Uterus (tissue), 2 donors: ENCODE measurements at regions not wholly inside any gene's neighbourhood (a gene's known extent, or its start where the extent isn't known, plus 50 kb on each side); places are given as distances from the start of the nearest gene placed in this dataset.

Experiments used
- POLR2A ChIP-seq, 2 donors: fragments of 450-650 bp; IDR thresholded peaks; one replicate each; pipeline ENCODE4 v1.6.1; 2016; ENCODE audit warnings: antibody characterized with exemption in 2 of 2, mild to moderate bottlenecking in 1 of 2, moderate library complexity in 1 of 2
- TF ChIP-seq, protein P1 (sequence below), 4 experiments: fragments of 200-600 bp in 2 of 4; fragments of 450-650 bp in 2 of 4; sonication (generic) in 2 of 4; IDR thresholded peaks; one replicate each; pipeline ENCODE4 v1.5.1; 2016 to 2019; ENCODE audit warnings: antibody characterized with exemption in 4 of 4, mild to moderate bottlenecking in 2 of 4, moderate library complexity in 1 of 4

DNA sequence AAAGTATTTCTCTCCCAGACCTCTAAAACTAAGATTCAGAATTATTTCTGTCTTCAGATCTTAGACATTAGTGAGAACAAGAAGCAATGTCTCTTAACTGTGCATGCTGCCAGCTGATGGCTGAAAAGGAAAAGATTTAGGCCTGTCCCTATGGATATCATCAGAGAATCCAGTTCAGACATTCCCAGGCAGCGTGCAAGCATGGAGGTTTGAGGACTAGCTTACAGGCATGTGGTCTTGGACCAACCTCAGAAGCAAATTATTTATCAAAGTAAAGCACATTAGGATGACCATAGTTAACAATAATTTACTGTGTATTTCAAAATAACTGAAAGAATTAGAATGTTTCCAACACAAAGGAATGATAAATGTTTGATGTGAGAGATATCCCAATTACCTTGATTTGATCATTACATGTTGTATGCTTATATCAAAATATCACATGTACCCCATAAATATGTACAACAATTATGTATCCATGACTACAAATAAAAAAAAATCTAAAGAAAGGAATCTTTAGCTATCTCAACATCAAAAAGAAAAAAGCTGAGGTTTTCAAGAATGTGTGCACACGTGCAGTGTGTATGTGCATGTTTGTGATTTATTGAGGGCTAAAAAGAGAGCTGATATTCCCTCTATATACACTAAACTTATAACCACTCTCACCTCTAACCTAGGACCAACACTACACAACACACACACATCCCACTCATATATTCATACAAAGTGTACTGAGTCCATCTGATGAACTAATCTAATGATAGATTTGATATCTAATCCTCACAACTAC lies 108.9 kb upstream of the THBS1 start:
- TF ChIP-seq, protein P1, sequence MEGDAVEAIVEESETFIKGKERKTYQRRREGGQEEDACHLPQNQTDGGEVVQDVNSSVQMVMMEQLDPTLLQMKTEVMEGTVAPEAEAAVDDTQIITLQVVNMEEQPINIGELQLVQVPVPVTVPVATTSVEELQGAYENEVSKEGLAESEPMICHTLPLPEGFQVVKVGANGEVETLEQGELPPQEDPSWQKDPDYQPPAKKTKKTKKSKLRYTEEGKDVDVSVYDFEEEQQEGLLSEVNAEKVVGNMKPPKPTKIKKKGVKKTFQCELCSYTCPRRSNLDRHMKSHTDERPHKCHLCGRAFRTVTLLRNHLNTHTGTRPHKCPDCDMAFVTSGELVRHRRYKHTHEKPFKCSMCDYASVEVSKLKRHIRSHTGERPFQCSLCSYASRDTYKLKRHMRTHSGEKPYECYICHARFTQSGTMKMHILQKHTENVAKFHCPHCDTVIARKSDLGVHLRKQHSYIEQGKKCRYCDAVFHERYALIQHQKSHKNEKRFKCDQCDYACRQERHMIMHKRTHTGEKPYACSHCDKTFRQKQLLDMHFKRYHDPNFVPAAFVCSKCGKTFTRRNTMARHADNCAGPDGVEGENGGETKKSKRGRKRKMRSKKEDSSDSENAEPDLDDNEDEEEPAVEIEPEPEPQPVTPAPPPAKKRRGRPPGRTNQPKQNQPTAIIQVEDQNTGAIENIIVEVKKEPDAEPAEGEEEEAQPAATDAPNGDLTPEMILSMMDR (IDR thresholded peaks at IDR 0.05): no peak
- TF ChIP-seq POLR2A (IDR thresholded peaks at IDR 0.05): no peak
